ENCODE measurements at regions not wholly inside any gene's neighbourhood (a gene's known extent, or its start where the extent isn't known, plus 50 kb on each side); places are given as distances from the start of the nearest gene placed in this dataset.
"Not testable (repeated sequence)": the region's sequence is repeated elsewhere in the genome, so short reads cannot be mapped to it uniquely, and the experiment has no call there.

DNA sequence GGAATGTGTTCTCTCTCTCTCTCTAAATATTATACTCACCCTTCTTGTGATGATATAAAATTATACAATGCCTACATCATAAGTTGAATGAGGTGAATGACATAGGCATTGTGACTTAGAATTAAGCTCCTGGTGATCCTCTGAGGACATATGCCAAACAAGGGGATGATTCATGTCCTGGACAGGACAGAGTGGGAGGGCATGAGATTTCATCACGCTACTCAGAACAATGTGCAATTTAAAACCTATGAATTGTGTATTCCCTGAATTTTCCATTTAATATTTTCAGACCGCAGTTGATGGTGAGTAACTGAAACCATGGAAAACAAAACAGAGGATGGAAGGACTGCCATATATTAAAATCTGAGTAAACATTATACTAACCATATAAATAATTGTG is 782.2 kb upstream of the NUDT12 start:
- Histone ChIP-seq H3K9me3 (ENCODE audit: insufficient read depth, low read length) (no peaks in the 10 kb centered on the region), H3K79me2 (ENCODE audit: low read length) (no peaks in the 10 kb centered on the region), H3K36me3 (replicated peaks; ENCODE audit: low read depth, low read length) (no peaks in the 10 kb centered on the region), H3K4me2 (ENCODE audit: low read length) (no peak overlapping the region), H3K9ac (ENCODE audit: low read length) (no peak overlapping the region), H3K27ac (ENCODE audit: low read length) (no peak overlapping the region), H4K20me1 (ENCODE audit: insufficient read depth, low read length) (no peaks in the 10 kb centered on the region), H2AFZ (ENCODE audit: low read depth, low read length) (no peak overlapping the region), H3K4me1 (ENCODE audit: low read length) (no peaks in the 10 kb centered on the region), H3K27me3 (ENCODE audit: low read depth, low read length) (no peaks in the 10 kb centered on the region), H3K4me3 (ENCODE audit: low read length) (no peak overlapping the region)
- no peak for TF ChIP-seq EZH2phosphoT487 (IDR thresholded peaks at IDR 0.05; ENCODE audit: low read depth)
- TF ChIP-seq, protein P1, sequence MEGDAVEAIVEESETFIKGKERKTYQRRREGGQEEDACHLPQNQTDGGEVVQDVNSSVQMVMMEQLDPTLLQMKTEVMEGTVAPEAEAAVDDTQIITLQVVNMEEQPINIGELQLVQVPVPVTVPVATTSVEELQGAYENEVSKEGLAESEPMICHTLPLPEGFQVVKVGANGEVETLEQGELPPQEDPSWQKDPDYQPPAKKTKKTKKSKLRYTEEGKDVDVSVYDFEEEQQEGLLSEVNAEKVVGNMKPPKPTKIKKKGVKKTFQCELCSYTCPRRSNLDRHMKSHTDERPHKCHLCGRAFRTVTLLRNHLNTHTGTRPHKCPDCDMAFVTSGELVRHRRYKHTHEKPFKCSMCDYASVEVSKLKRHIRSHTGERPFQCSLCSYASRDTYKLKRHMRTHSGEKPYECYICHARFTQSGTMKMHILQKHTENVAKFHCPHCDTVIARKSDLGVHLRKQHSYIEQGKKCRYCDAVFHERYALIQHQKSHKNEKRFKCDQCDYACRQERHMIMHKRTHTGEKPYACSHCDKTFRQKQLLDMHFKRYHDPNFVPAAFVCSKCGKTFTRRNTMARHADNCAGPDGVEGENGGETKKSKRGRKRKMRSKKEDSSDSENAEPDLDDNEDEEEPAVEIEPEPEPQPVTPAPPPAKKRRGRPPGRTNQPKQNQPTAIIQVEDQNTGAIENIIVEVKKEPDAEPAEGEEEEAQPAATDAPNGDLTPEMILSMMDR (IDR thresholded peaks at IDR 0.05; ENCODE audit: low read depth, low read length), result no peak

DNA sequence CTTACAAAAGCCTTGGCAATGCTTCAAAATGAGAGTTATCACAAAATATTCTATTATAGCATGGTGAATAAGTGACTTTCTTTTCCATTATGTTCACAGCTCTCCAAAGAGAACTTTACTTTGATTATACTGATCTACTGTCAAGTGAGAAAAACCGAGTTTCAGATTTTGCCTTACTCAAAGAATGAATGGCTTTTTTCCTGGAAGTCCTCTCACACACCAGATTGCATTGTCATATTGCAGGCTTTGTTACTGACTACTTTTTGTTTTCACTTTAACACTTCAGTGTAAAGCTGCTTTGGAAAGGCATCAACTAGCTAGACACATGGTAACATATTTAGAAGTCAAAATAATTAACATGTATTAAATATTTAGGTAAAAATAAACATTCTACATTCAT is 765.2 kb upstream of the NUDT12 start:
- Histone ChIP-seq H3K79me2 (ENCODE audit: low read length) (no peaks in the 10 kb centered on the region), H3K36me3 (replicated peaks; ENCODE audit: low read depth, low read length) (no peaks in the 10 kb centered on the region), H3K4me2 (ENCODE audit: low read length) (no peak overlapping the region), H3K9ac (ENCODE audit: low read length) (no peak overlapping the region), H4K20me1 (ENCODE audit: insufficient read depth, low read length) (no peaks in the 10 kb centered on the region), H3K27ac (ENCODE audit: low read length) (no peak overlapping the region), H2AFZ (ENCODE audit: low read depth, low read length) (no peak overlapping the region), H3K4me3 (ENCODE audit: low read length) (no peak overlapping the region), H3K4me1 (ENCODE audit: low read length) (peaks cover 4% of the 10 kb centered on the region), H3K9me3 (ENCODE audit: insufficient read depth, low read length) (no peaks in the 10 kb centered on the region), H3K27me3 (ENCODE audit: low read depth, low read length) (no peaks in the 10 kb centered on the region)
- no peak for TF ChIP-seq EZH2phosphoT487 (IDR thresholded peaks at IDR 0.05; ENCODE audit: low read depth)
- TF ChIP-seq, protein P1 (IDR thresholded peaks at IDR 0.05; ENCODE audit: low read depth, low read length), result no peak

DNA sequence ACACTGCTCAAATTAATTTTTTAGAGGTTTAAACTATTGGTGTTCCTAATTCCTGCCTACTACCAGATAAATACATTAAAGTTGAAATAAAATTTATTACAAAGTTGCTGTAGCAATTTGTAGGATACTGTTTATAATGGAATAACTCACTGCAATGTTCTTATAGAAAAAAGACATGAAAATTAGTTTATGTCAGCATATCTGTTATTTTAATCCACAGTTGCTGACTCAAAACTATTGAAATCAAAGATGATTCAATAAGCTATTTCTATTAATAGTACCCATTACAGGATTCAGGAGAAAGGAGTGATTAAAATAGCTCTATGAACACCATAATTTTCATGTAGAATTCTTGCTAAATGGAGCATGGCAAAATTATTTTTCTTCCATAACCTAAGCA is 764.4 kb upstream of the NUDT12 start:
- Histone ChIP-seq H3K4me1 (ENCODE audit: low read length) (peaks cover 4% of the 10 kb centered on the region), H3K79me2 (ENCODE audit: low read length) (no peaks in the 10 kb centered on the region), H3K9ac (ENCODE audit: low read length) (no peak overlapping the region), H3K9me3 (ENCODE audit: insufficient read depth, low read length) (no peaks in the 10 kb centered on the region), H3K4me2 (ENCODE audit: low read length) (no peak overlapping the region), H3K36me3 (replicated peaks; ENCODE audit: low read depth, low read length) (no peaks in the 10 kb centered on the region), H3K27ac (ENCODE audit: low read length) (no peak overlapping the region), H3K27me3 (ENCODE audit: low read depth, low read length) (no peaks in the 10 kb centered on the region), H3K4me3 (ENCODE audit: low read length) (no peak overlapping the region), H4K20me1 (ENCODE audit: insufficient read depth, low read length) (no peaks in the 10 kb centered on the region), H2AFZ (ENCODE audit: low read depth, low read length) (no peak overlapping the region)
- TF ChIP-seq, protein P1 (IDR thresholded peaks at IDR 0.05; ENCODE audit: low read depth, low read length), result no peak
- TF ChIP-seq EZH2phosphoT487 (IDR thresholded peaks at IDR 0.05; ENCODE audit: low read depth), result no peak

GRCh38 chr5:104325356-104325755 is 762.8 kb upstream of the NUDT12 start:
- no peak for TF ChIP-seq EZH2phosphoT487 (IDR thresholded peaks at IDR 0.05; ENCODE audit: low read depth)
- TF ChIP-seq, protein P1 (IDR thresholded peaks at IDR 0.05; ENCODE audit: low read depth, low read length), result no peak
- Histone ChIP-seq H3K36me3 (replicated peaks; ENCODE audit: low read depth, low read length) (no peaks in the 10 kb centered on the region), H3K4me1 (ENCODE audit: low read length) (no peaks in the 10 kb centered on the region)

GRCh38 chr5:104316676-104317075 is 754.1 kb upstream of the NUDT12 start:
- H3K4me1 ChIP-seq (ENCODE audit: low read length); H3K4me2 ChIP-seq (ENCODE audit: low read length); H3K36me3 ChIP-seq (replicated peaks; ENCODE audit: low read depth, low read length); H3K4me3 ChIP-seq (ENCODE audit: low read length); H3K9me3 ChIP-seq (ENCODE audit: insufficient read depth, low read length); H3K27ac ChIP-seq (ENCODE audit: low read length); H3K27me3 ChIP-seq (ENCODE audit: low read depth, low read length); H2AFZ ChIP-seq (ENCODE audit: low read depth, low read length); H3K79me2 ChIP-seq (ENCODE audit: low read length); H4K20me1 ChIP-seq (ENCODE audit: insufficient read depth, low read length); H3K9ac ChIP-seq (ENCODE audit: low read length): not testable (repeated sequence)

More at GRCh38 chr5:104325356-104325755, 762.8 kb upstream of the NUDT12 start:
- Histone ChIP-seq H2AFZ (ENCODE audit: low read depth, low read length) (no peak overlapping the region), H3K27ac (ENCODE audit: low read length) (no peak overlapping the region), H3K4me2 (ENCODE audit: low read length) (no peak overlapping the region), H3K27me3 (ENCODE audit: low read depth, low read length) (no peaks in the 10 kb centered on the region), H3K4me3 (ENCODE audit: low read length) (no peak overlapping the region), H3K9ac (ENCODE audit: low read length) (no peak overlapping the region), H3K9me3 (ENCODE audit: insufficient read depth, low read length) (no peaks in the 10 kb centered on the region), H3K79me2 (ENCODE audit: low read length) (no peaks in the 10 kb centered on the region), H4K20me1 (ENCODE audit: insufficient read depth, low read length) (no peaks in the 10 kb centered on the region)
